Fibroblast of villous mesenchyme (primary cell): ENCODE measurements at regions not wholly inside any gene's neighbourhood (a gene's known extent, or its start where the extent isn't known, plus 50 kb on each side); places are given as distances from the start of the nearest gene placed in this dataset.

ENCODE experiments used
- DNase-seq: peaks from one replicate; pipeline ENCODE4 v3.0.0-alpha.2; 2010; ENCODE audit warnings: low read depth
- H3K4me3 ChIP-seq: 2 replicates; pipeline ENCODE4 v1.5.1; 2011; ENCODE audit warnings: low read depth, mild to moderate bottlenecking, low read length
- TF ChIP-seq, protein P1 (sequence below): IDR thresholded peaks from 2 replicates; pipeline ENCODE4 v1.5.1; 2012; ENCODE audit warnings: low read depth, mild to moderate bottlenecking, low read length; ENCODE audit not compliant: insufficient read depth

DNA sequence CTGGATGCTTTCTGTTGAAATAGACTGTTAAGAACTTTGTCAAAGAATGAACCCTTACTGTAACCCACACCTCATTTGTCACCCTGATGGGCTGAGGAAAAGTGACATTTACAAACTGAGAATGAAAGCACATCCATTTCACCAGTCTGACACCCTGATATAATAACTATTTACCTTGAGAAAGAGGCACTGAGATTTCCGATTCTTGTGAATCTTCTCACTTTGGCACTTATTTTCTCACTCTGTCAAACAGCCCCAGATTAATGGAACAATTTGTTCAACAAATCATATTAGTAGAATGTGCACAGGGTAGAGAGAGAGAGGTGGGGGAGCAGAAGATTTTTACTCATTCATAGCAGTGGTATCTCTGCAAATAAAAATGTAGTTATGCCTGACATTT lies 606.9 kb downstream of the MCTP2 start:
- TF ChIP-seq, protein P1, sequence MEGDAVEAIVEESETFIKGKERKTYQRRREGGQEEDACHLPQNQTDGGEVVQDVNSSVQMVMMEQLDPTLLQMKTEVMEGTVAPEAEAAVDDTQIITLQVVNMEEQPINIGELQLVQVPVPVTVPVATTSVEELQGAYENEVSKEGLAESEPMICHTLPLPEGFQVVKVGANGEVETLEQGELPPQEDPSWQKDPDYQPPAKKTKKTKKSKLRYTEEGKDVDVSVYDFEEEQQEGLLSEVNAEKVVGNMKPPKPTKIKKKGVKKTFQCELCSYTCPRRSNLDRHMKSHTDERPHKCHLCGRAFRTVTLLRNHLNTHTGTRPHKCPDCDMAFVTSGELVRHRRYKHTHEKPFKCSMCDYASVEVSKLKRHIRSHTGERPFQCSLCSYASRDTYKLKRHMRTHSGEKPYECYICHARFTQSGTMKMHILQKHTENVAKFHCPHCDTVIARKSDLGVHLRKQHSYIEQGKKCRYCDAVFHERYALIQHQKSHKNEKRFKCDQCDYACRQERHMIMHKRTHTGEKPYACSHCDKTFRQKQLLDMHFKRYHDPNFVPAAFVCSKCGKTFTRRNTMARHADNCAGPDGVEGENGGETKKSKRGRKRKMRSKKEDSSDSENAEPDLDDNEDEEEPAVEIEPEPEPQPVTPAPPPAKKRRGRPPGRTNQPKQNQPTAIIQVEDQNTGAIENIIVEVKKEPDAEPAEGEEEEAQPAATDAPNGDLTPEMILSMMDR: no peak
- H3K4me3 ChIP-seq: no peak overlapping the region
- DNase-seq: no peak

DNA sequence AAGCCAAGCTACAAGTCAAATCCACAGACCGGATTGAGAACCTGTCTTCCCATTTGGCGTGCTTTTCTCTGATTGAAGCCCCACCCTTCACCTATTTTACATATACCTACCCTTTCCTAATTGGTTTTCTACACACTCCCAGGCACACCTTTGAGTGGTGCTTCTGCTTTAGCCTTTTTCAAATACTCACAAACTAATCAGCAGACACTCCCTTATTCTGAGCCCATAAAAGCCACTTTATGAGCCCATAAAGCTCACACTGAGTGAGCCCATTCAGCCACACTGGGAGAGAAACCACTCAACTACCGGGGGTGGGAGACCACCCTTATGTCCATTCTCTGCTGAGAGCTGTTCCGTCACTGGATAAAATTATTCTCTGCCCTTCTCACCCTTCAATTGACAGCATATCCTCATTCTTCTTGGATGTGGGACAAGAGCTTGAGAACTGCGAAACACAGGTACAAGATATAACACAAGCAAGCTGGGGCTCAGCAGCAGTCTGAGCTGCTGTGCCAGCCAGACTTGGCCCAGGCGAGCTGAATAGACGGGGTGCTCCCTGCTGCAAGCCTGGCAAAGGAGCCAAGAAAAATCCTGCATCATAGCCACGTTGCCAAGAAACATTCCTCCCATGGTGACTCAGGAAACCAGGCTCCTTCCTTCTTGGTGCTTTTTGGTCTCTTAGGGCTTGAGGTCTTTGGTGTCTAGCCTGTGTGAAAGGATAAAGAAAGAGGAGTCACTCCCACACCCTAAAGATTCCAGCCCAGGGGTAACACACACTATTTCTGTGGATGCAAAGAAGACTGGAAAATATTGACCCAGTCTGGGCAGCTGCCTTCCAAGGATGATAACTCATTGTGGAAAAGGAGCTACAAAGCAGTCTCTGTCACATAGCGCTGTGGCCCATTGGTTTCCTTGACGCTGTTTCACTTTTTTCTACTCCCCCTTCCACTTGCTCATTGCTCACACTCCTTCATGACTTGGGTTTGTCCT lies 609.7 kb downstream of the MCTP2 start:
- TF ChIP-seq, protein P1: no peak
- DNase-seq: peak; percentile 5
- H3K4me3 ChIP-seq: no peak overlapping the region

DNA sequence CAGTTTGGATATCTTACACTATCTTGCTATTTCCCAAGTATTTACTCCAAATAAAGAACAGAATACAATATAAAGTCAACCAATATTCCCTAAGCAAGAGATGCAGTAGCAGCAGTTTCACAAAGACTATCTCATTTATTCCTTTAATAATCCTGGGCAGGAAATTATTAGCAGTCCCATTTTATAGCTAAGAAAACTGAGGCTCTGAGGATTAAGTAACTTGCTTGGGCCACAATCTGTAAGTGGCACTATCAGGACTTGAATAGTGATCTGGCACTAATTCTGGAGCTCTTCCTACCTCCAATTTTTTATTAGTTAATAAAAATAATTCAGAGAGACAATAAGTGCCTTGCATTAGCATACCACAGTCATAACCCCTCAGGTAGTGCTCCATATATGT lies 611.7 kb downstream of the MCTP2 start:
- no peak overlapping the region for H3K4me3 ChIP-seq
- no peak for DNase-seq
- TF ChIP-seq, protein P1: no peak

DNA sequence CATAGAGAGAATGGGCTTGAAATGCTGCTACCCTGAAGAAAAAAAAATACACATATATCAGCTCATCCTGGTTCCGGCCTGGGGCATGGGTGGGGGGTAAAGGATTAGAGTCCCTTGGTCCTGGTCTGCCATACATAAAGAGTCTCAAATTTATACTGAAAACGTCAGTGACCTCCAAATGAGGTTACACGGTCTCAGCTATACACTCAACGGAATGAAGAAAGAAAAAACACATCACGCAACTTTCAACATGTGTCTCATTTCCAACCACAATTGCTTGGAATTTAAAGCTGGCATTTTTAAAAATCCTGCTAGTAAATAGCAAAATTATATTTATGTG lies 612.8 kb downstream of the MCTP2 start:
- DNase-seq: no peak
- no peak overlapping the region for H3K4me3 ChIP-seq

DNA sequence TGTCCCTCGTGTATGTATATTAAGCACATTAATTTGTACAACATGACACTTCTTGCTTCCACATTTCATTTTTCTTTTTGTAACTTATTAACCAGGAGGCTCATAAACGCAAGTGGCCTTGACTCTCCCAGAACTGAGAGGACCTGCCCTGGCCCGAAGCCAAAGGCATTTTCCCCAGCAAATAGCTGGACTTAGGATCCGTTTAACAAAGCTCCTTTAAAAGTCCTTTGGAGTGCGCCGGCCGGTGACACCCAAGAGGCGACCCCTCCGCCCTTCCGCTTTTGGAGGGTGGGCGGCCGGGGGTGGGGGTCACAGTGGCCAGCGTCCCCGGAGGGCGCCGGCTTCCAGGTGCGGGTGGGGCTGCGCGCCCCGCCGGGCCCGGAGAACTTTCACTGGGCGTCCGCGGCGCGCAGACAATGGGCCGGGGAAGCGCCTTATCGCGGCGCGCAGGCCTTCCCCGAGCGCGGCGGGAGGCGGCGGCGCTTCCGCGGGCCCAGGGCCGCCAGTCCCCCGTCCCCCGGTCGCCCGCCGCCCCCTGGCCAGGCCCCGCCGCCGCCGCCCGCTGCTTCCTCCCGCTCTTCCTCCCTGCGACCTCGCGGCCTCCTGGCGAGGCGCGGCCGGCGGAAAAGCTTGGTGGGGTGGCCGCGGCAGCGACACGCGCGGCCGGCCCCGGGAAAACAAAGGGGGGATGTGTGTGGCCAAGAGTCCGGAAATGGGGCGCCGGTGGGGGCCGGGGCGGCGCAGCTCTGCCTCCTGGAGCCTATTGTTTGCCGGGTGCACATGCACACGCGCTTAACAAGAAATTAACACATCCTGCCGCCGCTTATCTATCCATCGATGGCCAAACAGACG lies 613.4 kb downstream of the MCTP2 start:
- H3K4me3 ChIP-seq: peak overlapping the region; percentile 26

More for the DNA sequence above, 612.8 kb downstream of the MCTP2 start:
- TF ChIP-seq, protein P1: no peak

DNA sequence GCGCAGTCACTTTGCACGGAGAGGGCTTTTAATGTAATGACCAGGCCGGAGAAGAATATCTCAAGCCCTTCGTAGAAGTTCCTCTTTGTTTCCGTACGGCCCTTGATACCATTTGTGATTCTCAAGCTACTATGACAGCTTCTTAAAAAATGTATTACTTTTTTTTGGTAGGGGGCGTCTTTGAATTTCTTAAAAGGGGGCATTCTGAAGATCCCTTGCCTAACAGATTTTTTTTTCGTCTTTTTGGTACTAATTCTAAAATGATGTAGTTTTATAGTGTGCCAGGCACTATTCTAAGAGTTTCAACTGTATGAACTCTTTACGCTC lies 614.0 kb downstream of the MCTP2 start:
- TF ChIP-seq, protein P1: no peak
- H3K4me3 ChIP-seq: peak overlapping the region; percentile 26
- no peak for DNase-seq

More for the DNA sequence above, 613.4 kb downstream of the MCTP2 start:
- TF ChIP-seq, protein P1: no peak
- DNase-seq: peak; percentile 16
